ENCODE measurements at regions not wholly inside any gene's neighbourhood (a gene's known extent, or its start where the extent isn't known, plus 50 kb on each side); places are given as distances from the start of the nearest gene placed in this dataset.

DNA sequence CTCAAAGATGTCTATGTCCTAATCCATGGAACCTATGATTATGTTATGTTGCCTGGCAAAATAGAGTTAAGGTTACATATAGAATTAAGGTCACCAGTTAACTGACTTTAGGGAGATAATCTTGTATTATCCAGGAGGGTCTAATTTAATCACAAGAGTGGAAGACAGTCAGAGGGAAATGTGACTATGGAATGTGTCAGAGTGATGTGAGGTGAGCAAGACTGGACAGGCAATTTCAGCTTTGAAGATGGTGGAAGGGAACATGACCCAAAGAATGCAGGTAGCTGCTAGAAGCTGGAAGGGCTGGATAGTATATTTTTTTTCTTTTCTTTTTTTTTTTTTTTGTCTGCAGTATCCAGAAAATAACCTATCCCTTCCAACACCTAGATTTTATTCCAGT lies 241.7 kb upstream of the NEGR1 start:
- no peak for DNase-seq
- ATAC-seq: no peak
- Mint-ChIP-seq H3K27ac (no peak overlapping the region), H3K4me3 (no peak overlapping the region), H3K9me3 (ENCODE audit: insufficient read depth) (no peaks in the 10 kb centered on the region), H3K4me1 (ENCODE audit: low read depth) (no peaks in the 10 kb centered on the region), H3K27me3 (ENCODE audit: low read depth) (no peaks in the 10 kb centered on the region), H3K36me3 (ENCODE audit: low read depth) (no peaks in the 10 kb centered on the region)
- CTCF ChIA-PET: no interaction called here
- POLR2A ChIA-PET: no interaction called here

GRCh38 chr1:72521659-72522058 lies 239.3 kb upstream of the NEGR1 start:
- ChIA-PET POLR2A (no interaction called here), CTCF (no interaction called here)
- Mint-ChIP-seq H3K9me3 (ENCODE audit: insufficient read depth) (no peaks in the 10 kb centered on the region), H3K27me3 (ENCODE audit: low read depth) (no peaks in the 10 kb centered on the region), H3K4me3 (no peak overlapping the region), H3K4me1 (ENCODE audit: low read depth) (no peaks in the 10 kb centered on the region), H3K36me3 (ENCODE audit: low read depth) (no peaks in the 10 kb centered on the region), H3K27ac (no peak overlapping the region)
- no peak for DNase-seq
- ATAC-seq: no peak

- Mint-ChIP-seq H3K36me3 (ENCODE audit: low read depth) (no peaks in the 10 kb centered on the region), H3K27me3 (ENCODE audit: low read depth) (no peaks in the 10 kb centered on the region), H3K9me3 (ENCODE audit: insufficient read depth) (no peaks in the 10 kb centered on the region), H3K4me3 (no peak overlapping the region), H3K27ac (no peak overlapping the region), H3K4me1 (ENCODE audit: low read depth) (no peaks in the 10 kb centered on the region)
- ATAC-seq (no peak), DNase-seq (no peak)
- CTCF ChIA-PET: no interaction called here
- POLR2A ChIA-PET: no interaction called here
Measured at GRCh38 chr1:72516826-72517225, 234.5 kb upstream of the NEGR1 start.

GRCh38 chr1:72516264-72516663 lies 233.9 kb upstream of the NEGR1 start:
- Mint-ChIP-seq H3K36me3 (ENCODE audit: low read depth) (no peaks in the 10 kb centered on the region), H3K27me3 (ENCODE audit: low read depth) (no peaks in the 10 kb centered on the region), H3K4me1 (ENCODE audit: low read depth) (no peaks in the 10 kb centered on the region), H3K27ac (no peak overlapping the region), H3K9me3 (ENCODE audit: insufficient read depth) (no peaks in the 10 kb centered on the region), H3K4me3 (no peak overlapping the region)
- ATAC-seq: no peak
- DNase-seq: no peak
- CTCF ChIA-PET: no interaction called here
- POLR2A ChIA-PET: no interaction called here

DNA sequence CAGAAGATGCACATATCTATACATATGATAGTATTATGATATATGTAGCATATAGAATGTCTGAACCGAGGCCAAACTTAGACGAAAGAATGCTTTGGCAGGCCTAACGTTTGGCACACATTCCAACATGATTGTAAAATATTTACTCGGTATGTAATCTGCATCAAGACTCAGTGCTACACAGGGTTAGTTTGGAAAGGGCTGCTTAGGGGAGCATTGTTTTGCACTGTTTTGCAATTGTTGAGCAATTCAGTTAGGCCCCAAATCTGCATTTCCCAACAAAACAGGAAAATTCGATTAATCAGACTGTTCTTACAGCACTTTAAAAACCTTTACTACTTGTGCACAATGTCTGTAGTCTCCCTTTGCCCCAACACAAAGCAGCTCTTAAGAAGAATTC lies 216.0 kb upstream of the NEGR1 start:
- no peak for DNase-seq
- ATAC-seq: no peak
- POLR2A ChIA-PET: no interaction called here
- Mint-ChIP-seq H3K27ac (no peak overlapping the region), H3K36me3 (ENCODE audit: low read depth) (no peaks in the 10 kb centered on the region), H3K9me3 (ENCODE audit: insufficient read depth) (no peaks in the 10 kb centered on the region), H3K4me1 (ENCODE audit: low read depth) (no peaks in the 10 kb centered on the region), H3K4me3 (no peak overlapping the region), H3K27me3 (ENCODE audit: low read depth) (no peaks in the 10 kb centered on the region)
- CTCF ChIA-PET: no interaction called here

DNA sequence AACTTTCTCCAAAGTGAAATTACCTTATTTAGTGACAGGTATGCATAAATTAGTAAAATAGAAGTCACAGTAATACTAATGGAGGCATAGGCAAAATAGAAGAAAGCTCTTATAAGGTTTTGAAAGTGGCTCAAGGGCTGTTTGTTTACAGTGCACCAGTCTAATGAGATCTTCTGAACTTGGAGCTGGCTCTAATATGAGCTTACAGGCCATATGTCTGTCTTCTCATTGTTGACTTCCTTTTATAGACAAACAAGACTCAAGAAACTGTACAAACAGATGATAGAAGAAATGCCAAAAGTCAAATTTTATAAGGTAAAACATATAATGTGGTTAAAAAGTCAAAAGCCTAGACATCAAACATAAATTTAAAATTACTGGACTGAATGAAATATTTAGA lies 207.5 kb upstream of the NEGR1 start:
- no peak for ATAC-seq

GRCh38 chr1:72485801-72486200 lies 203.5 kb upstream of the NEGR1 start:
- H3K27me3 Mint-ChIP-seq (ENCODE audit: low read depth): no peaks in the 10 kb centered on the region
- ChIA-PET CTCF (no interaction called here), POLR2A (no interaction called here)
- H3K36me3 Mint-ChIP-seq (ENCODE audit: low read depth): no peaks in the 10 kb centered on the region
- no peak overlapping the region for H3K27ac Mint-ChIP-seq
- peaks cover 6% of the 10 kb centered on the region for H3K4me1 Mint-ChIP-seq (ENCODE audit: low read depth)
- no peak overlapping the region for H3K4me3 Mint-ChIP-seq
- DNase-seq (no peak), ATAC-seq (no peak)
- no peaks in the 10 kb centered on the region for H3K9me3 Mint-ChIP-seq (ENCODE audit: insufficient read depth)

More for the DNA sequence above, 207.5 kb upstream of the NEGR1 start:
- no peaks in the 10 kb centered on the region for H3K4me1 Mint-ChIP-seq (ENCODE audit: low read depth)
- H3K27ac Mint-ChIP-seq: no peak overlapping the region
- no peaks in the 10 kb centered on the region for H3K36me3 Mint-ChIP-seq (ENCODE audit: low read depth)
- ChIA-PET CTCF (no interaction called here), POLR2A (no interaction called here)
- no peaks in the 10 kb centered on the region for H3K9me3 Mint-ChIP-seq (ENCODE audit: insufficient read depth)
- no peak overlapping the region for H3K4me3 Mint-ChIP-seq
- H3K27me3 Mint-ChIP-seq (ENCODE audit: low read depth): no peaks in the 10 kb centered on the region
- no peak for DNase-seq

DNA sequence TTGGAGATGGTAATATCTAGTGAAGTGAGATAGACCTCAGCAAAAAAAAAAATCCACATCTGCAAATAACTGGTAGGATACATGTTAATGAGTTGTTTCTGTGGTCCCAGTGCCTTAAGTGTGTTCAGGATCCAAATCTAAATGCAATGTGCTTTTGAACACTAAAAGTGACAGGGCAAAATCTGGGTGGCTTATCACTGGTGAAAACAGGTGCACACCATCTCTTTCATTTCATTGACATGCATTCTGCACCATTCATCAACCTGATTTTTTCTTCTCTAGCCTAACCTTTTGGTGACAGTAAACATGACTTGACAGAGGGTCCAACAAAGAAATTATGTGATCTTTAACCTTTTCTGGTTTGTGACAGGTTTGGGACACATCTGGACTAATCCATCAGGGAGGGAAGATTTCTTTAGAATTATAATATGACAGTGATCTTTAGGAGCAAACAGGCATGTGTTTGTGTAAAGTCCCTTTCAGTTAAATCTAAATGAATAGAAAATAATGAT lies 201.6 kb upstream of the NEGR1 start:
- H3K9me3 Mint-ChIP-seq (ENCODE audit: insufficient read depth): no peaks in the 10 kb centered on the region
- no peak overlapping the region for H3K4me3 Mint-ChIP-seq
- no peaks in the 10 kb centered on the region for H3K27me3 Mint-ChIP-seq (ENCODE audit: low read depth)
- ChIA-PET CTCF (no interaction called here), POLR2A (no interaction called here)
- H3K4me1 Mint-ChIP-seq (ENCODE audit: low read depth): peaks cover 6% of the 10 kb centered on the region
- ATAC-seq: no peak
- no peaks in the 10 kb centered on the region for H3K36me3 Mint-ChIP-seq (ENCODE audit: low read depth)
- no peak overlapping the region for H3K27ac Mint-ChIP-seq
- no peak for DNase-seq

- Mint-ChIP-seq H3K27ac (no peak overlapping the region), H3K9me3 (ENCODE audit: insufficient read depth) (no peaks in the 10 kb centered on the region), H3K4me3 (no peak overlapping the region), H3K4me1 (ENCODE audit: low read depth) (peaks cover 6% of the 10 kb centered on the region), H3K27me3 (ENCODE audit: low read depth) (no peaks in the 10 kb centered on the region), H3K36me3 (ENCODE audit: low read depth) (no peaks in the 10 kb centered on the region)
- ChIA-PET POLR2A (no interaction called here), CTCF (no interaction called here)
- ATAC-seq (no peak), DNase-seq (no peak)
Measured at GRCh38 chr1:72482736-72483413, 200.5 kb upstream of the NEGR1 start.

DNA sequence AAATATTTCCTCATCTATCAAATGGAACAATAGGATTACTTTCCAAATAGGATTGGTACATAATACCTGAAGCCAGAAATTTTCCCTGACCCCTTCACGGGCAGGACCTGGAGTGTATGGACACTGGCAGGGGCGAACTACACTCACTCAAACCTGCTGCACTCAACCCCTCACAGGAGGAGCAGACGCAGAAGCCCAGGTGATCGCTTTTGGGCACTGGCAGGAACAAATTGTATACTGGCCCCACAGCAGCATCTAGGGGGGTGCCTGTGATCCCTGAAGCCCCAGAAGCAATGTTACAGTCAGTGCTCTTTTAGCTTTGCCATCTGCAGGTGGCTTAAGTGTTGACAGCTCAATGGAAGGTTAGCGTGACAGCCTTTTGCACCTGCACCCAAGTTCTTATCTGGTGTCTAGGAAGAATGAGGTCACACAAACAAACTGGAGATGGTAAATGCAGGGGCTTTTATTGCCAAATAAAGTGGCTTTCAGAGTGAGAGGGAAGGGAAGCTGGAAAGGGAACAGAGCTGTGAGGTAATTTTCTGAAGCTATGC lies 199.2 kb upstream of the NEGR1 start:
- ChIA-PET POLR2A (no interaction called here), CTCF (no interaction called here)
- no peaks in the 10 kb centered on the region for H3K9me3 Mint-ChIP-seq (ENCODE audit: insufficient read depth)
- H3K36me3 Mint-ChIP-seq (ENCODE audit: low read depth): no peaks in the 10 kb centered on the region
- no peak overlapping the region for H3K4me3 Mint-ChIP-seq
- no peak for ATAC-seq
- H3K27ac Mint-ChIP-seq: no peak overlapping the region
- no peak for DNase-seq
- H3K27me3 Mint-ChIP-seq (ENCODE audit: low read depth): no peaks in the 10 kb centered on the region
- peaks cover 6% of the 10 kb centered on the region for H3K4me1 Mint-ChIP-seq (ENCODE audit: low read depth)

DNA sequence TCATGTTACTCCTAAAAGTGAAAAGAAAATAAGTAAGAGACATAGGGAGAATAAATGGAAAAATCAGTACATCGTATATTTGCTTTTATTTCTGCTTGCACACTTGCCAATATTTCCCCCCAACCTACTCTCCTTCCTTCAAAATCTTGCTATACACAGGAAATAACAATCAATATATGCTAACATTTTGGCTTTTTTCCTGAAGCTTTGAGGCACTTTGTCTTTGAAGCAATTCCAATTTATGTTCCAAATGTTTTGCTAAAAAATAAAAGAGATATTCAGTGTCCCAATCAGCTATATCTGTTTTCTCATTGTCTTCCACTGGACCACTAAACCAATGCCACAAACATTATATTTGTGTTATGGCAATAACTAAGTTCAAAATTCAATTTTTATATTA lies 184.0 kb upstream of the NEGR1 start:
- no peak for ATAC-seq
- no peaks in the 10 kb centered on the region for H3K9me3 Mint-ChIP-seq (ENCODE audit: insufficient read depth)
- ChIA-PET POLR2A (no interaction called here), CTCF (no interaction called here)
- H3K4me1 Mint-ChIP-seq (ENCODE audit: low read depth): no peaks in the 10 kb centered on the region
- no peaks in the 10 kb centered on the region for H3K36me3 Mint-ChIP-seq (ENCODE audit: low read depth)
- no peak for DNase-seq
- H3K4me3 Mint-ChIP-seq: no peak overlapping the region
- no peaks in the 10 kb centered on the region for H3K27me3 Mint-ChIP-seq (ENCODE audit: low read depth)
- H3K27ac Mint-ChIP-seq: no peak overlapping the region

- Mint-ChIP-seq H3K4me3 (no peak overlapping the region), H3K27me3 (ENCODE audit: low read depth) (no peaks in the 10 kb centered on the region), H3K9me3 (ENCODE audit: insufficient read depth) (no peaks in the 10 kb centered on the region), H3K27ac (no peak overlapping the region), H3K4me1 (ENCODE audit: low read depth) (no peaks in the 10 kb centered on the region), H3K36me3 (ENCODE audit: low read depth) (no peaks in the 10 kb centered on the region)
- CTCF ChIA-PET: no interaction called here
- no peak for ATAC-seq
- no peak for DNase-seq
- POLR2A ChIA-PET: no interaction called here
Measured at GRCh38 chr1:72462186-72462905, 180.0 kb upstream of the NEGR1 start.

DNA sequence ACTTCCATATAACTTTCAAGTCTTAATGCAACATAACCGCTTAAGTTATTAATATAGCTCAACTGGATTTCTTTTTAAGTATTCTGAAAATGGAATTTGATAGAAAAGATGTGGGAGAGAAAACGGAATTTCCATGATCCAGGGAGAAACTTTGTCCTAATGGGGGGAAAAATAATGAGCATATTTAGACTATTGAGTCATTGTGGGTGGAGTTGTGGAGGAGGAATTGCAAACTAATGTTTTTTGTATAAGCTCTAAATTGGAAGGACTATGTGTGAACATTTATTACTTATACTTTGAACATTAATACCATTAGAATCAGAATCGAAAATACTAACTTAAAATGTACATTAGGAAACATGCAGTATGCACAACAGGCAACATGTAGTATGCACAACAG lies 159.9 kb upstream of the NEGR1 start:
- no peak for ATAC-seq
- ChIA-PET CTCF (no interaction called here), POLR2A (no interaction called here)
- no peaks in the 10 kb centered on the region for H3K36me3 Mint-ChIP-seq (ENCODE audit: low read depth)
- H3K27me3 Mint-ChIP-seq (ENCODE audit: low read depth): no peaks in the 10 kb centered on the region
- H3K9me3 Mint-ChIP-seq (ENCODE audit: insufficient read depth): peaks cover 5% of the 10 kb centered on the region
- H3K4me1 Mint-ChIP-seq (ENCODE audit: low read depth): no peaks in the 10 kb centered on the region
- DNase-seq: no peak
- no peak overlapping the region for H3K4me3 Mint-ChIP-seq
- H3K27ac Mint-ChIP-seq: no peak overlapping the region

Measured in activated CD8-positive, alpha-beta T cell treated with anti-CD3 and anti-CD28 coated beads, Interleukin-2, amount 10 ng/mL, durations not matched to agents 7 days and 5 days (primary cell).